ENCODE measurements at regions not wholly inside any gene's neighbourhood (a gene's known extent, or its start where the extent isn't known, plus 50 kb on each side); places are given as distances from the start of the nearest gene placed in this dataset.

DNA sequence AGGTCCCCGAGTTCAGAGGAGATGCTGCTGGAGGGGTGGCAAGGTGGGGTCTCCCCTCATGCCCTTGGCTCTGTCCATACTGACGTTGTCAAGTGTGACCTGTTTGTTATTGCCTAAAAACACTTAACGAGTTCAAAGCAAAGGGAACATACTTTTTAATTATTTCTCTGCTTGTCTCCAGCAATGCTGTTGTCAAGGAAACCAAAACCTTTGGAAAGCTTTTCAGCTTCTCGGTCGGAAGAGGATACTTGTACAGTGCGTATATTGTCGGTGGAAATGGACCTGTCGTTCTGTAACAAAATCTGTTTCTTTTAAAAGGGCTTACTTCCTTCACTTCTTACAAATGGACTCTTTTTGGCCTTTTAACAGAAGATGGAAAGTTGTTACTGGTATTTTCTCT lies 73.9 kb downstream of the SLC25A47 start:
- DNase-seq (ENCODE audit: low read depth): no peak
- no peak overlapping the region for H3K4me3 ChIP-seq (ENCODE audit: low read depth, low read length)

DNA sequence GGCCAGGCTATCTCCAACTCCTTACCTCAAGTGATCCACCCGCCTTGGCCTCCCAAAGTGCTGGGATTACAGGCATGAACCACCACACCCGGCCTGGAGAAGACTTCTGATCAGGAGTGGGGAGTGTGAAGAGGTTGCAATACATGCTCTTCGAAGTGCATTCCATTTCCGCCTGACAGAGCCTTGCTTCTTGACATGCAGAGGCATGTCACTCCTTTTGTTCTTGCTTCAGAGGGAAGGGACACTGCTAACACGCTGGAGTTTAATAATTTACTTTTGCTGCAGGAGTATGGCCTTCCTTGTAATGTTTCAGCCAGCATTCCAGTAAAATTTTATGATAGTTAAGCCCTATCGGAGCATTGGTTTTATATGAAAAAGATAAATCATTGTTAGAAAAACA lies 74.9 kb downstream of the SLC25A47 start:
- DNase-seq (ENCODE audit: low read depth): no peak
- H3K4me3 ChIP-seq (ENCODE audit: low read depth, low read length): no peak overlapping the region

DNA sequence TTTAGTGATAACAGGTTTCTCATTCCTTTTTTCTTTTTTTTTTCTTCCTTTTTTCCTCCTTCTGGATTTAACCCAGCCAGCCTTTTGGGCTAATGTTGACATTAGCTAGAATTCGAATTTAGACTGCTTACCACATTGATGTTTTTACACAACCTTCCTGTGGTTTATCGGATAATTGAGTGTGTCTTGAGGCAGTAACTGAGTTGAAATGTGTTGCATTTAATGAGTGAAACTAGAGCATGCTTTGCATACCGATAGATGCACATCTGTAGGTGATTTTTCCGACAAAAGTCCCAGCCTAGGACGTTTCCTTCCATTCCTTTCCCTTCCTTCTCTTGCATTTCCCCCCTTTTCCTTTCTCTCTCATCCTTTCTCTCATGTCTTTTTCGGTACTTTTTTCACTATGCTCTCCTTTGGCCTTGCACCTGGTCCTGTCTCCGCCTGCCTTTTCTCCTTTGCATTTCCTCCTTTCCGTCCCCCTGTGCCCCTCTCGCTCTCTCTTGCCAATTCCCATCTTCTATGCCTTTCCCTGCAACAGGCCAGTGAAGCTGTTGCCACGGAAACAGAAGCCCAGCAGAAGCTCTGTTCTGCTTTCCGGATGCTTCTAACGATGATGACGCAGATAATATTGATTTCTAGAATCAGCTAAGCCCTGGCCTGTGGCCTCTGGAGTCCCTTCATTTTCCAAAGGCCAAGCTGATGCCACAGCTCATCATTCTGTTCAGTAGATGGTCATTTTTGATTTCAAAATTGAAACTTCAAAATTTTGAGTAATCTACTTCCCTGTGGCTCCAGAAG lies 76.1 kb downstream of the SLC25A47 start:
- no peak for DNase-seq (ENCODE audit: low read depth)
- H3K4me3 ChIP-seq (ENCODE audit: low read depth, low read length): no peak overlapping the region

DNA sequence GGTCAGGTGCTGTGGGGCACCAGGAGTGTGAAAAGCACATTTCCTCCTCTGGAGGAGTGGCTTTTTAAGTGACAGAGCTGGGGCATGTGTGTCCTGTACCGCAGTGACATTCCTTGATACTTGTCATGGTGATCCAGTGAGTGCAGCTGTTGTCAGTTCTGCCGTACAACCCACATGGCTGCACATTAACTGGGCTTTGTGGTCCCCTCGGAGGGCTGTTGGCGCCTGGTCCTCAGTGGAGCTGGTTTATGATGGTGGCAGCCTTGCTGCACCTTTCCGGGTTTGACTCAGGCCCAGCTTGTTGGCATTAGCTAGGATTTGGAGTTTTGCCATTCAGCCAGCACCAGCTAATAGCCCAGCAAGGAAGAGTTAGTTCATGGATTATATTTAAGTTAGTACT lies 77.0 kb downstream of the SLC25A47 start:
- DNase-seq (ENCODE audit: low read depth): no peak

DNA sequence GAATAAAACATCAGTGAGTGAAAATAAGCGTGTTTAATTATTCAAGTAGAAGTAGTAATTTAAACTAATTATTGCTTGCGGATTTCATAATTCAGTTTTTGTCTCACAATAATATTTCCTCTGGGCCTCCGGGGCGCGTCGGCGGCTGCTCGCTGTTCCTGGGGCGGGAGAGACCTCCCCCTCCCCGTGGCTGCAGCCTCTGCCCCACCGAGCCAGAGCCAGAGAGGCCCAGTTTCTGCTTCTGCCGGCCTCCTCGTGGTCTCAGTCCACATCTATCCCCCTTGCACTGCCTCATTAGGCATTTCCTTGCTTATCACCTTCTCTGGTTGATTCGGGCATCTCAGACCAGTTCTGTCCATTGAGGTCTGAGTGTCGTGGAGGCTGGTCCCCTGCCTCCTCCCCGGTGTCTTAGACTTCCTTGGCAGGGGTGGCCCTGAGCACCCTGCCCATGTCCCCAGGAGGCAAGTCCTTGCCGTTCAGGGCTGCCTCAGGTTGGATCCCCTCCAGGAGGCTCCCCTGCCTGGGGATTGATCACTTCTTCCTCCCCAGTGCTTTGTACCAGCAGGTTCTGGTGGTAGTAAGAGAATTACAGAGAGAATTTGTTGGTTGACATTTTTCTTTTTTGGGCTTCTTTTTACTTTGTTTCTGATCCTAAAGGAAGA lies 78.0 kb downstream of the SLC25A47 start:
- H3K4me3 ChIP-seq (ENCODE audit: low read depth, low read length): no peak overlapping the region

More for the DNA sequence above, 77.0 kb downstream of the SLC25A47 start:
- H3K4me3 ChIP-seq (ENCODE audit: low read depth, low read length): no peak overlapping the region

DNA sequence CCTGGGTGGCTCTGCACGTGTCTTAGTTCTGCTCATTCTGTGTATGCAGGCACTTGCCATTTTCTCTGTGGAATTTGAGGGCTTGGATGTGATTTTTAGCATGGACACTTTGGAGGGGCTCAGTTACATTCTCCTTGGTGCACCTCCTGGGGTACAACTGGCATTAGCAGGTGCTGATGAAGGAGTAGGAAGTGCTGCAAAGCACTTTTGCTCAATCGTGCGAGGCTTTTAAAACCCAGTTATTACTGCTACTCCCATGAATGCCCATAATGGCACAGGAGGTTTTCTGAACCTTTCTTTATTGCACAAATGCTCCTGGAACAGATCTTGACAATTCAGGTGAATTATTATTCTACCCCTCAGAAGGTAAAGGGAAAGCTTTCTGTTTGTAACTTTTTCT lies 78.7 kb downstream of the SLC25A47 start:
- no peak for DNase-seq (ENCODE audit: low read depth)
- no peak overlapping the region for H3K4me3 ChIP-seq (ENCODE audit: low read depth, low read length)

More for the DNA sequence above, 78.0 kb downstream of the SLC25A47 start:
- DNase-seq (ENCODE audit: low read depth): no peak

DNA sequence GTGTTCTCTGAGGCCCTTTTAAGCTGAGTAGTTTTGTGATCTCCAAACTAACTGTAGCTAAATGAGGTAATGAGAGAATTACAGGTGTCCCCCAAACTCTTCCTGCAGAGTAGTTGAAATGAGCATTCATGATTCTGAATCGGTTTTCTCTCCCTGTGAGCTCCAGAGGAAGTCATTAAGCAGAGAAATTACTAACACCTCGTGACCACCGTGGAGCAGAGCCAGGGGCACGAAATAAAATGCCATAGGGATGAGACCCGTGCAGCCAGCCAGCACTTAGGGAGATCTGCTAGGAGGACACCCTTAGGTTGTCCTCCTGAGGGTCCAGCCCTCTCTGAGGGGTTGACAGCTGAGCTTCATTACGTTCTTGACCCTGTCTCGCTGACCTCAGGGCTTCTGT lies 79.5 kb downstream of the SLC25A47 start:
- H3K4me3 ChIP-seq (ENCODE audit: low read depth, low read length): no peak overlapping the region

DNA sequence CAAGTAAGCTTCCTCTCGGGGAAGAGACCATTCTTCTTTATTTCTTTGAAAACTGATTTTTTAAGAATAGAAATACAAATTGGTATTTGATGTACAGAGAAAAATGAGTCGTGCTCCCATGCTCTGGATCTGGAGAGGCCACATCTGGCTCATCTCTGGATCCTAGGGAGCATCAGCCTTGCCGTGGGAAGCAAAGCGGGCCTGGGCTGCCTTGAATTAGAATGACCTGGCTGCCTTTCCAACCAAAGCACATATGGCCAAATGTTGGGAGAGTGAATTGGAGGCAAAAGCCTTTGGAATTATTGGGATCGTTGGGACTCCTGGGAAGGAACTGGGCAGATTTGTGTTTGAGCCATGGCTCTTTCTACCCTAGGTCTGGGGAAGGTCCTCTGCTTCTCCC lies 80.0 kb downstream of the SLC25A47 start:
- no peak for DNase-seq (ENCODE audit: low read depth)
- no peak overlapping the region for H3K4me3 ChIP-seq (ENCODE audit: low read depth, low read length)

More for the DNA sequence above, 79.5 kb downstream of the SLC25A47 start:
- no peak for DNase-seq (ENCODE audit: low read depth)

DNA sequence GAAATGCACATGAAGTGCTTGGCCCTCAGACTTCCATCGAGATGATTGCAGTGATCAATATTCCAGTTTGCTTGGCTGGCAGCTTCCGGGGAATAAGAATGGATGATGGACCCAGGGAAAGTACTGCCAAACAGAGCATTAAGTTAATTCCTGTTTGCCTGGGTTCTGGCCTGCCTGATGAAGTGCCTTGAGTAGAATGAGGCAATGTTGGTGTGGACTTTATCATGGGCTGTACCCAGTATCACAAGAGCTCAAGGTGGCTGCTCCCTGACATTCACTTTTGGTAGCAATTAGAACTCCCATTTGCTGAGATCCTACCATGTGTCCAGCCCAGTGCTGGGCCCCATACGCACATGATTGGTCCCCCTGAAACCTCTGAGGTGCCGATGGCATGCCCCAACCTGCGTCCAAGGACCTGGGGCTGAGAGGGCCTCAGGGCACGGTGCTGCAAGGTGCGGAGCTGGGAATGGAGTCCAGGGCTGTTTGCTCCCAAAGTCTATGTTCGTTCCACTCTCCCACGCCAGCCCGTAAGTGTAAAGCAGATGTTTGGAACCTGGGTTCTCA lies 80.7 kb downstream of the SLC25A47 start:
- H3K4me3 ChIP-seq (ENCODE audit: low read depth, low read length): no peak overlapping the region
- no peak for DNase-seq (ENCODE audit: low read depth)

DNA sequence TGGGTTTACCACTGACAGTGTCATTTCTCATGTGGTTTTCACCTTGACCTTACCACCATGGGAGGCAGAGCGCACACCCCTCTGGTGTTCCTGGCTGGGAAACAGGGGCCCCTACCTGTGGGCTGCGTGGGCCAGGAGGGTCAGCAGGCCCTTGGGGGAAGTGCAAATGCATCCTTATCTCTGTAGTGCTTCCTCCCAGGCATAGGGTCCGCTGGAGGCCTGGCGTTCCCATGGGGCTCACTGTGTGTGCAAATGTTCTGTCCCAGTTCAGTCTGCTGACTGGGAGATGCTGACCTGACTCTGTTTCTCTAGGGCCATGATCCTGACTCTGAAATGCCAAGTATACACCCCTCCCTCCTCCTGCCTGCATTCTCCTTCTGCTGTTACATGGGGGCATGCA lies 81.3 kb downstream of the SLC25A47 start:
- no peak for DNase-seq (ENCODE audit: low read depth)
- no peak overlapping the region for H3K4me3 ChIP-seq (ENCODE audit: low read depth, low read length)

DNA sequence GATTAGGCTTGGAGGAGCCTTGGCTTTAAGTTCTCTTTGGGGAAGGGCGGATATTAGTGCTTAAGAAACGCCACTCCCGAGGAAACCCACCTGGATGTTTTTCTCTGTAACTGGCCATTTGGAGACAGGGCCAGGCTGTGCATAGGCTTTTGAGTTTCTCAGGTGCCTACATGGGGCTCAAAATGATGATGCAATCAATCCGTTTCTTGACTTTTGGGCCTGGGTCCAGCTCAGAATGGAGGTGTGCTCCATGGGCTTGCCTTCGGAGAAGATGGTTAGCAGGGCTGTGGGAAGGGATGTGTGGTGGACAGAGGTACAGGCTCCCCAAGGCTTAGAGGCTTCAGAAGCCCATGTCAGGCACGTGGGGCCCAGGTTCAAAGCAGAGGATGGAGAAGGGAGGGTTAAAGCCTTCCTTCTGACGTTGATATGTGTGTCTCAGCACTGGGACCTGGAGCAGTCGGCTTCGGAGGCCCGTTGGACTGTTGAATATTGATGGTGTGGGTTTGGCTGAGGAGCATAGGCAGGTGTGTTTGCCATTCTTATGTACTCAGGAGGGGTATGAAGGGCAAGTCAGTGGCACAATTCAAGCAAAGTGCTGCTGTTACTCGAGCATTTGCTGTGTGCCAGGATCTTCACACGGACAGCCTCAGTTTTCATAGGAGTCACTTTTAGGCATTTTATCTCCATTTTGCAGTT lies 82.8 kb downstream of the SLC25A47 start:
- no peak for DNase-seq (ENCODE audit: low read depth)
- no peak overlapping the region for H3K4me3 ChIP-seq (ENCODE audit: low read depth, low read length)

DNA sequence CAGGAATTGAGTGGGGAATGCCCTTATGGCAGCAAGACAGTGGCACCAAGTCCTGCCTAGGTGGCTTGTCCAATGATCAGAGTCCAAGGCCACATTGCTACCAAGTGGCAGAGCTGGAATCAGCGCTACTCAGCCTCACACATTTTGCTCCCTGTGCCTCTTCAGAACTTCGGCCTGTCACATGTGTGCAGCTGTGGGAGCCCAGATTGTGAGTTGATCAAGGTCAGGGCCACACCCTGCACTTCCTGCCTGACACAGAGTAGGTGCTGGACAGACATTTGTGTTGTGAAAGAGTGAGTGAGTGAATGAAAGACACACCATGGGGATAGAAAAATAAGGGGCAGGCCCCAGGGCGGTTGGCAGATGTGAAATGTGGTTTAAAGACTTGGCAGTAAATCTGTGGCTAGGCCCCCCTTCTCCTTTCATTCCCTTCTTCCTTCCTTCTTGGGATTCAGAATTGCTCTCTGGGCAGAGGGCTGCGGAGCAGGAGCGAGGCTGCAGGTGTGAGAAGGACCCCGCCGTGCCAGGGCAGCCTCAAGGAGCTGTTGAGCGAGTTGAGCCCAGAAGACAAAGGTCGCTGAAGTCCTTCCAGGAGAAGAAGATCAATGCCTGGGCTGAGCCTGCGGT lies 83.5 kb downstream of the SLC25A47 start:
- H3K4me3 ChIP-seq (ENCODE audit: low read depth, low read length): no peak overlapping the region
- peak; percentile 53 for DNase-seq (ENCODE audit: low read depth)

DNA sequence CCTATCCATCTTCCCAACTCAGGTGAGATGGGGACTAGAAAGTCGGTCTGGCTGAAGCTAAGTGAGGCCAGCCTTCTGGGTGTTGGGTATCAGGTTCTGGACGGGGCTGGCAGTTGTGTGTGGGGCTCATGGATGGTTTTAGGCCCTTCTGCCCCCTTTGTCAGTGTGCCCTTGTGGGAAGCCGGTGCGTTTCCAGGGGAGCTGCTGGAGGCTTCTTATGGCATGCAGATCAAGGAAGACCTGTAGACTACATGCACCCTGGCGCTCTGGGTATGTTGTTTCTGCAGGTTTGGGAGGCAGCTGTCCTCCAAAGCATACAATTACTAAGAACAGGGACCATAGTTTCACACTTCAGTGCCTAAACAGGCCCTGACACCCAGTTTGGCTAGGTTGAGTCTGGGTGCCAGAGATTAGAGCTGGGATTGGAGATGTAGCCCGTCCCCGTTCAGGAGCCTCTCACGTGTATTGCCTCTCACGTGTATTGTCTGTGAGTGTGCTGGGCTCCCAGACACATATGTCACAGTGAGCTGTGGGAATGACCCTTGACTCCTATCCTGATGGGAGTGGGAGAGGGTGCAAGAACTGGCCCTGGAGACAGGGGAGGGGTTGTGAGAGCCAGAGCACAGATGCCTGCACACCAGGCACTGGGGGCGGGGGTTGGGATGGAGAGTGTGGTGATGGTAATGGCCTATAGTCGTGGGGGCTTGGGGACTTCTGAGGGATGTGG lies 84.4 kb downstream of the SLC25A47 start:
- no peak overlapping the region for H3K4me3 ChIP-seq (ENCODE audit: low read depth, low read length)
- no peak for DNase-seq (ENCODE audit: low read depth)

DNA sequence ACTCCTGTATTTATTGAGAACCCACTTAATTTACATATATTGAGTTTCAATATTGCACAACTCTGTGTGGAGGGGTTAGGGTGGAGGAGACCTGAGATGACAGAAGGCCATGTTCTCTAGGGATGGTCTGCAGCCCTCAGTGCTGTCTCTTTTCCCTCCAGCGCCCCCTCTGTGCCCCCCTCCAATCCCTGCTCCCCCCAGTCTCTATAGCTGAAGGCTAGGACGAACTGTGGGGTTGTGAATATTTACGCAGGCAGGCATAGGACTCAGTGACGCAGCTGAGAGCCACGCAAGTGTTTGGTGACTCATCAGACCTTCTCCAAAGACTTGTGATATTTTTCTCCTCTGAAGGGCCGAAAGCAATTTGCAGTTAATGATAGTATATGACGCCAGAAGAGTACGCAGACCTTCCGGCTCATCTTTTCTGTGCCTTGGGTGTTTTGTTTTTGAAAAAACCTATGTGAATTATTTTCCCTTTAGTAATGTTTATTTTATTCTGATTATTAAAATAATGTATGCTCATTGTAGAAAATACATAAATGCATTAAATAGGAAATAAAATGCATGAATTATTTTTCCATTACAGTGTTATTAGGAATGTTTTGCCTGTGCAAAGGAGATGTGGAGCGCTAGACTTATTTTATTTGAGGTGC lies 85.3 kb downstream of the SLC25A47 start:
- peak; percentile 75 for DNase-seq (ENCODE audit: low read depth)

DNA sequence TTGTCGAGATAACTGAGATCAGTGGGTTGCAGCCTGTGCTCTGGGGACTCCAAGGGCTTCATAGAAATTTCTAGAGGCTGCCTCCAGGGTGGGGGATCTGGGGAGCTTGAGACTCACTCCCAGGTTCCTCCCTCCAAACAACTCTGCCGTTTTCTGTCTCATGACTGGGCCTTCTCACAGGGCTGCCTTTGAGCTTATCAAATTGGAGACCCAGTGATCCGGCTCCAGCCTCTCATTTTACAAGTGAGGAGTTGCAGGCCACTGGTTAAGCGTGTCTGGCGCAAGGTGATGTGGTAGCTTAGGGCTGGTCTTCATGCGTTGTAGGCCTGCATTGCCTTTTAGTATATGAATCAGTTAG lies 85.8 kb downstream of the SLC25A47 start:
- DNase-seq (ENCODE audit: low read depth): no peak

More for the DNA sequence above, 85.3 kb downstream of the SLC25A47 start:
- H3K4me3 ChIP-seq (ENCODE audit: low read depth, low read length): no peak overlapping the region

DNA sequence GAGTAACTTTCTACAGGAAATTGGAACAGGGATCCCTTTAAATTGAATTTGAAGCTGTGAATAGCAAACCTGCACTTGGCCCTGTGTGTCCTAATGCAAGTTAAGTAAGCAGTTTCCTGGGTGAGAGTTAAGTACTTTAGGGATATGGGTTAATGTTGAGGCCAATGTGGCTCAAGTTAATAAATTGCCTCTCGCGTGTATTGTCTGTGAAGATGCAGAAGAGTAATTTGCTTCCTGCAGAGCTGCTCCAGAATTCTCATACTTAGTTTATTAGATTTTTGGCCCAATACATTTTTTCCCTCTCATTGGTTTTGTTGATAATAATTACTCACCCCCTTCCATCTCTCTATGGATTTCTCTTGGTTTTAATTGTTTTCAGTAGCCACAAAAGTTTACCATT lies 86.5 kb downstream of the SLC25A47 start:
- no peak overlapping the region for H3K4me3 ChIP-seq (ENCODE audit: low read depth, low read length)
- no peak for DNase-seq (ENCODE audit: low read depth)

More for the DNA sequence above, 85.8 kb downstream of the SLC25A47 start:
- no peak overlapping the region for H3K4me3 ChIP-seq (ENCODE audit: low read depth, low read length)

DNA sequence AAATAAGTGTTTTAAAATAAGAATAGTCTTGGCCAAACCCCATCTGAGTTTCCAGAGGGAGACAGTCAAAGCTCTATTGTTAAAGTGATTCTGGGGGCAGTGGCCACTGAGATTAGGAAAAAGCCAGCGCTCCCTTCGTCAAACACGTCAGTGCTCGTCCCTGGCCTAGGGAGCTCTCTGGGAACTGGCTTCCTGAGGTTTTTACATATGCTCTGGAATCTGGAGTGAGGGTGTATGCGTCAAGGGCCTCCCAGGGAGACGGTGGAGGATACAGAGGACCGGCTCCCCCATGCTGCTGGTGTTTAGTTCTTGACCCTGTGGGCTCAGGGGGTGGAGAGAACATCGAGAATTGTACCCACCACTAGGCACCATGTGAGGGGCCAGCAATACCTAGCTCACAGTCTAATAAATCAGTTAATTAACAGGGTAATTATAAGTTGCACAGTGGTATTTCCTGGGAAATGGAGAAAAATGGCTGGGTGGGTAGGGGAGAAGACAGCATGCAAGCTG lies 87.0 kb downstream of the SLC25A47 start:
- no peak overlapping the region for H3K4me3 ChIP-seq (ENCODE audit: low read depth, low read length)
- DNase-seq (ENCODE audit: low read depth): peak; percentile 85

DNA sequence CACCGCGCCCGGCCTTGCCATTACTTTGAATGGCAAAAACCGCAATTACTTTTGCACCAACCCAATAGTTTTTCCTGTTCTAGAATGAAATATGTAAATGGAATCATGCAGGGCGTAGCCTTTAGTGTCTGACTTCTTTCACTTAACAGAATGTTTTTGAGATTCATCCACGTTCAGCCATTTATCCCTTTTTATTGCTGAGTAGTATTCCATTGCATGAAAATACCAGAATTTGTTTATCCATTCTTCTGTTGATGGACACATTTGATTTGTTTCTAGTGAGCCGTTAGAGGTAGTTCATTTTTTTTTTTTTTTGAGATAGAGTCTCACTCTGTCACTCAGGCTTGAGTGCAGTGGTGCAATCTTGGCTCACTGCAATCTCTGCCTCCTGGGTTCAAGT lies 90.6 kb downstream of the SLC25A47 start:
- H3K4me3 ChIP-seq (ENCODE audit: low read depth, low read length): no peak overlapping the region
- DNase-seq (ENCODE audit: low read depth): no peak
